Osteoblast (primary cell): ENCODE measurements at regions not wholly inside any gene's neighbourhood (a gene's known extent, or its start where the extent isn't known, plus 50 kb on each side); places are given as distances from the start of the nearest gene placed in this dataset.

Experiments
- DNase-seq: peaks from one replicate; pipeline ENCODE4 v3.0.0; 2011; ENCODE audit warnings: low spot score, mixed read lengths; ENCODE audit not compliant: insufficient read length; ENCODE audit errors: missing footprints
- H2AFZ ChIP-seq: 2 replicates; pipeline ENCODE4 v1.6.0; 2011; ENCODE audit warnings: mild to moderate bottlenecking, low read length
- H3K27ac ChIP-seq: 2 replicates; pipeline ENCODE4 v1.5.1; 2011; ENCODE audit warnings: mild to moderate bottlenecking, low read depth, low read length, moderate library complexity
- H3K27me3 ChIP-seq: 2 replicates; pipeline ENCODE4 v1.6.0; 2012; ENCODE audit warnings: mild to moderate bottlenecking, control low read depth, inconsistent platforms, low read length, moderate library complexity; ENCODE audit not compliant: insufficient read depth
- H3K36me3 ChIP-seq: 2 replicates; pipeline ENCODE4 v1.5.1; 2011; ENCODE audit warnings: mild to moderate bottlenecking, low read length, control low read depth, moderate library complexity; ENCODE audit not compliant: insufficient read depth
- H3K4me1 ChIP-seq: 2 replicates; pipeline ENCODE4 v1.5.1; 2011; ENCODE audit warnings: mild to moderate bottlenecking, low read length, control low read depth, moderate library complexity; ENCODE audit not compliant: insufficient read depth
- H3K4me2 ChIP-seq: 2 replicates; pipeline ENCODE4 v1.6.0; 2011; ENCODE audit warnings: mild to moderate bottlenecking, low read length; ENCODE audit not compliant: insufficient read depth
- H3K4me3 ChIP-seq: fragments of 200-600 bp; sonication (generic); 3 replicates; pipeline ENCODE4 v1.5.1; 2012; ENCODE audit warnings: mild to moderate bottlenecking, low read length, inconsistent platforms; ENCODE audit not compliant: insufficient read depth
- H3K79me2 ChIP-seq: 2 replicates; pipeline ENCODE4 v1.6.0; 2012; ENCODE audit warnings: mild to moderate bottlenecking, low read length, control low read depth, inconsistent platforms; ENCODE audit not compliant: insufficient read depth
- H3K9me3 ChIP-seq: 2 replicates; pipeline ENCODE4 v1.5.1; 2011; ENCODE audit warnings: low read depth, low read length, control low read depth
- H4K20me1 ChIP-seq: 2 replicates; pipeline ENCODE4 v1.6.0; 2012; ENCODE audit warnings: mild to moderate bottlenecking, low read length, control low read depth; ENCODE audit not compliant: insufficient read depth
- CTCF ChIP-seq: IDR thresholded peaks from 2 replicates; pipeline ENCODE4 v1.5.1; 2011; ENCODE audit warnings: mild to moderate bottlenecking, low read depth, low read length, moderate library complexity; ENCODE audit errors: extremely low read depth

- no peak for DNase-seq
- Histone ChIP-seq H3K36me3 (no peaks in the 10 kb centered on the region), H3K27ac (no peak overlapping the region), H3K79me2 (no peaks in the 10 kb centered on the region), H3K4me2 (no peak overlapping the region), H3K27me3 (peaks cover 16% of the 10 kb centered on the region), H2AFZ (no peak overlapping the region), H3K4me3 (no peak overlapping the region), H4K20me1 (no peaks in the 10 kb centered on the region), H3K9me3 (no peaks in the 10 kb centered on the region), H3K4me1 (no peaks in the 10 kb centered on the region)
- TF ChIP-seq CTCF: no peak
Measured at GRCh38 chr3:194195611-194196010, 59.7 kb downstream of the HES1 start.

GRCh38 chr3:194196876-194197275 is 60.9 kb downstream of the HES1 start:
- Histone ChIP-seq H3K9me3 (no peaks in the 10 kb centered on the region), H2AFZ (no peak overlapping the region), H4K20me1 (no peaks in the 10 kb centered on the region), H3K36me3 (no peaks in the 10 kb centered on the region), H3K27me3 (peaks cover 24% of the 10 kb centered on the region), H3K4me3 (no peak overlapping the region), H3K27ac (no peak overlapping the region), H3K4me1 (no peaks in the 10 kb centered on the region), H3K4me2 (no peak overlapping the region), H3K79me2 (no peaks in the 10 kb centered on the region)
- no peak for TF ChIP-seq CTCF
- DNase-seq: no peak

- Histone ChIP-seq H3K4me2 (no peak overlapping the region), H3K4me3 (no peak overlapping the region), H3K27me3 (peaks cover 25% of the 10 kb centered on the region), H3K4me1 (no peaks in the 10 kb centered on the region), H3K36me3 (no peaks in the 10 kb centered on the region), H3K27ac (no peak overlapping the region), H3K9me3 (no peaks in the 10 kb centered on the region), H2AFZ (no peak overlapping the region), H3K79me2 (no peaks in the 10 kb centered on the region), H4K20me1 (no peaks in the 10 kb centered on the region)
- no peak for TF ChIP-seq CTCF
- DNase-seq: peak; percentile 9
Measured at GRCh38 chr3:194197396-194197960, 61.5 kb downstream of the HES1 start.

- no peak overlapping the region for H3K4me3 ChIP-seq
- no peak overlapping the region for H3K27ac ChIP-seq
- H3K4me1 ChIP-seq: no peaks in the 10 kb centered on the region
- no peaks in the 10 kb centered on the region for H4K20me1 ChIP-seq
- no peak for TF ChIP-seq CTCF
- no peak for DNase-seq
- peaks cover 28% of the 10 kb centered on the region for H3K27me3 ChIP-seq
- H3K79me2 ChIP-seq: no peaks in the 10 kb centered on the region
- no peak overlapping the region for H2AFZ ChIP-seq
- no peaks in the 10 kb centered on the region for H3K36me3 ChIP-seq
- H3K9me3 ChIP-seq: no peaks in the 10 kb centered on the region
- H3K4me2 ChIP-seq: no peak overlapping the region
Measured at GRCh38 chr3:194197981-194198695, 62.2 kb downstream of the HES1 start.
